ENCODE measurements at regions not wholly inside any gene's neighbourhood (a gene's known extent, or its start where the extent isn't known, plus 50 kb on each side); places are given as distances from the start of the nearest gene placed in this dataset.

DNA sequence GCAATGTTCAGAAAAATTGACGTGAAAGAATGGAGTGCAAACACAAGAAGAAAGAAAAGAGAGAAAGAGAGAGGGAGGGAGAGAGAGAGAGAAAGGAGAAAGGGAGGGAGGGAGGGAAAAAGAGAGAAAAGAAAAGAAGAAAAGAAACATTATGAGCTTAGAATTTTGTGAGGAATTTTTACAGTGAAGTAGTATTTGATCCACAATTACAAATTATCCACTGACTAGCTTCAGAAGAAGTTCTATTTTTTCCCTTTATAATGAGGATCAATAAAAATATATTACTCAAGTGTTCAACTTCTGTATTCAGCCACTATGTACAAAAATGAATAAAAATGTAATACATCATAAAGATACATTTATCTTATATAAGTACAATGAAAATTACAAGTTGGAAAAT lies 494.5 kb upstream of the CA10 start:
- TF ChIP-seq CTCF (IDR thresholded peaks at IDR 0.05; ENCODE audit: low read depth, low read length, poor library complexity, severe bottlenecking) (no peak), EZH2phosphoT487 (IDR thresholded peaks at IDR 0.05; ENCODE audit: borderline replicate concordance, low read length) (no peak)
